GM20431 (cell line): ENCODE measurements at regions not wholly inside any gene's neighbourhood (a gene's known extent, or its start where the extent isn't known, plus 50 kb on each side); places are given as distances from the start of the nearest gene placed in this dataset.

ENCODE experiments used
- in situ Hi-C: fragments of 300-500 bp; cut with MseI, MboI; formaldehyde crosslinking; loops from one replicate; pipeline ENCODE4 v1.15.0; 2020; ENCODE audit warnings: low sequenced_read_pairs; ENCODE audit not compliant: unreplicated experiment

DNA sequence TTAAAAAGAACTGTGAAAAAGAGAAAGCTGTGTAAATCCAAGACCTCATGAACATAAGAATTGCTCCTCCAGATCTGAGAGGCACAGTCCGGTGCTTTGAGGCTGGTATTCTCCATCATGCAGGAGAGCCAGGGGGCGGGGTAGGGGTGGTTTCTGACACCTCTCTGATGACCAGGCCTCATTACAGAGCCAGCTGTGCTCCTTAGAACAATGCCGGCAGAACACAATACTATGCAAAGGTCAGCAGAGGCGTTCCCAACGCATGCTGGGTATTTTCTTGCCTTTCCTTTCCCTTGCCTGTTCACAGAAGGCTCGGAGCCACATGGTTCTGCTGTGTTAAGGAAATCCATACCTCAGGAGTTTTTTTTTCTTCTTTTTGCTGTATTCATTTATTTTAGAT, 91.2 kb upstream of the SOD3 start:
- in situ Hi-C loops, result no loop called here

GRCh38 chr4:24705016-24705753, 90.2 kb upstream of the SOD3 start:
- in situ Hi-C loops, result no loop called here

DNA sequence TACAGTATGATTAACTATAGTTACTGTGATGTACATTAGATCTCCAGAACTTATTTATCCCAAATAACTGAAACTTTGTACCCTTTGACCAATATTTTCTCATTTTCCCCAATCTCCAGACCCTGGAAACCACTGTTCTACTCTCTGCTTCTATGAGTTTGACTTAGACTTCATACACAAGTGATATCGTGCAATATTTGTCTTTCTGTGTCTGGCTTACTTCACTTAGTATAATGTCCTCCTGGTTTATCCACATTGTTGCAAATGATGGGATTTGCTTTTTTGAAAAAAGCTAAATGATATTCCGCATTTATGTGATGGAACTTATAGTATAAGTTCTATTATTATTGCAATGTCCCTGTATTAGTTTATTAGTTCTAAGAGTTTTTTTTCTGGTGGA, 81.8 kb upstream of the SOD3 start:
- in situ Hi-C loops, result no loop called here

- in situ Hi-C loops, result no loop called here
Observed at GRCh38 chr4:24719615-24720014, 75.8 kb upstream of the SOD3 start.

- in situ Hi-C loops, result no loop called here
Observed at GRCh38 chr4:24720436-24720835, 74.9 kb upstream of the SOD3 start.

DNA sequence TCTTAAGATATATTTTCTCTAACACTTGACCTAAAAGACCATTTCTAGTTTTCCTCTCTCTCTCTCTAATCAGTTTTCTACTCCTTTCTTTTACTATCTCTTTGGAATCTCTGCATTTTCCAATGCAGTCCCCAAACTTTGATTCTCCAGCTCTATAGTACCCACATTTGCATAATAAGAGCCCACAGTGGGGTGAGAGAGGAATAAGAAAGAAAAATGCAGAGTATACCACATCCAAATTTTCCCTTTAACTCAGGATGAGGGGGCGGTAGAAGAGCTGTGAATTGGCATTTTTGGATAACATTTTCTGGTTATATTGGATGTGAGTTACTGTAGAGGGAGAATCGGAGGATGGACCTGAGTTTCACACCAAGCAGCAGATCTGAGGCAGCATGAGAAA, 74.4 kb upstream of the SOD3 start:
- in situ Hi-C loops, result no loop called here

GRCh38 chr4:24722026-24722568, 73.3 kb upstream of the SOD3 start:
- in situ Hi-C loops, result no loop called here

- in situ Hi-C loops, result no loop called here
Observed at GRCh38 chr4:24727390-24728224, 67.8 kb upstream of the SOD3 start.

DNA sequence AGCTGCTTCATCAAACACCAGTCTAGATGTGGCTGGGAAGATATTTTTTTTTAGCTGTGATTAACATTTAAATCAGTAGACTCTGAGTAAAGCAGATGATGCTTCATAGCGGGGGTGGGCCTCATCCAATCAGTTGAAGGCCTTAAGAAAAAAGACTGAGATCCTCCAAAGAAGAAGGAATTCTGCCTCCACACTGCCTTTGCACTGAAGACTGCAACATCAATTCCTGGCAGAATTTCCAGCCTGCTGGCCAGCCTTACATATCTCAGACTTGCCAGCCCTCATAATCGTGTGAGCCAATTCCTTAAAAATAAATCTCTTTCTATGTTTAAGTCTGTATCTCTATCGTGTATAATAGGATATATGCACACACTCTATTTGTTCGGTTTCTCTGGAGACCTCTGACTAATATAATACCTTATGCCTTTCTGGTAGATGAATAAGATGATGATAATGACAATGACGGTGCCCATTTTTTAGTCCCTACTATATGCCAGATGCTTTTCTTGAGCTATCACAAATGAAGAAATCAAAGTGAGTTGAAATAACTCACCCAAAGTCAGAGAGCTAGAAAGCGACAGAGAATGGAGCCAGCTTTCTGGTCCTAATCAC, 66.1 kb upstream of the SOD3 start:
- in situ Hi-C loops, result no loop called here

- in situ Hi-C loops, result no loop called here
Observed at GRCh38 chr4:24730256-24731001, 64.9 kb upstream of the SOD3 start.

GRCh38 chr4:24731448-24731847, 63.9 kb upstream of the SOD3 start:
- in situ Hi-C loops, result no loop called here

GRCh38 chr4:24734511-24734910, 60.9 kb upstream of the SOD3 start:
- in situ Hi-C loops, result no loop called here

DNA sequence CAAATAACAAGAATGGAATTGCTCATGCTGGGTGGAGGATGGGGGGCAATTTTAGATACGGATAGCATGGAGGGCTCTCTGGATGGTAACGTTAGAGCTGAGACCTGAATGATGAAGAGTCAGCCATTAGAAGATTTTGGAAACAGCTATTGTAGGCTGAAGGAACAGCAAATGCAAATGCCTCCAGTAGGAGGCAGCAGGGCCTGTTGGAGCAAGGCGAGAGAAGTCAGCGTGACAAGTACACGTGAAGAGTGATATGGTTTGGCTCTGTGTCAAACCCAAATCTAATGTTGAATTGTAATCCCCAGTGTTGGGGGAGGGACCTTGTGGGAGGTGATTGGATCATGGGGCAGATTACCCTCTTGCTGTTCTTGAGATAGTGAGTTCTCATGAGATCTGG, 59.3 kb upstream of the SOD3 start:
- in situ Hi-C loops, result no loop called here

DNA sequence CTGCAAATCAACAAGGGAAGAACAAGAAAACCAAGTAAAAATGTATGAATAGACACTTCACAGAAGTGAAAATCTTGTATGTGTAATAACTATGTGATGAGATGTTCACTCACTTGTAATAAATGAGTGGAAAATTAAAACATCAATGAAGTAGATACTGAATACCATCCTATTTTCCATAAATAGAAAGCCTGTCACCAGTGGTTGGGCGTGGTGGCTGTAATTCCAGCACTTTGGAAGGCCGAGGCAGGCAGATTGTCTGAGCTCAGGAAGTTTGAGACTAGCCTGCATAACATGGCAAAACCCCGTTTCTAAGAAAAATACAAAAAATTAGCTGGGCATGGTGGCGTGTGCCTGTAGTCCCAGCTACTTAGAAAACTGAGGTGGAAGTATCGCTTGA, 53.5 kb upstream of the SOD3 start:
- in situ Hi-C loops, result no loop called here

GRCh38 chr4:24742335-24742734, 53.0 kb upstream of the SOD3 start:
- in situ Hi-C loops, result no loop called here

DNA sequence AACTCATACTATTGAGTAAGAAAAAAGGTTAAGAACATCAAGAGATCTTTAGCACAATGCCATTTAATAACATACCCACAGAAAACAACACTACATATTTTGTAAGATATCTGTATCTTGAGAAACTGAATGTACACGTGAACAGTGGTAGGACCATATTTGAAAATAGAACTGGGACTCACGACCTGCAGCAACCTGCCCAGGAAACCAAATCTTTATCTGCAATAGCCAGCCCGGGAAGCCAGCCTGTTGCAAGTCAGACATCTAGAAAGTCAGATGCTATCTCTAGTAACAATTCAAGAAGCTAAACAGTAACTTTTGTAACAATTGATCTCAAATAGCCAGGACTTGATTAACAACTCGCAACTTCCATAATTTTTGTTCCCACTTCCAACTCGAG, 52.6 kb upstream of the SOD3 start:
- in situ Hi-C loops, result no loop called here

DNA sequence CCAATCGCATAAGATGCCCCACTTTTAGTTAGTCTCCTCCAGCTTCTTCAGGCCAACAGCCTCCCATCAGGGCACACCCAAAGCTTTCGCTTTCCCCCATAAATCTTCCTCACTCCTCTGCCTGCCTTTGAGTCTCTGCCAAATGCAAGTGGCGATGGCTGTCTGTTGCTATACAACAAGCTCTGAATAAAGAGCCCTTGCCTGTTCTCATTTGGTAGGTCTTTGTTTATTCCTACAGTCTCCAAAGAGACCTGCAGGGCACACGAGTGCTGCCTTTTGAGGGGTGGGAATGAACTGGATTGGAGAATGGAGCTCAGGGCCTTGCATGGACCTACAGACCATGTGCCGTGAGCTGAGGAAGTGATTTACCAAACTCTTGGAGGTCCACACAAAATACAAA, 52.2 kb upstream of the SOD3 start:
- in situ Hi-C loops, result no loop called here

DNA sequence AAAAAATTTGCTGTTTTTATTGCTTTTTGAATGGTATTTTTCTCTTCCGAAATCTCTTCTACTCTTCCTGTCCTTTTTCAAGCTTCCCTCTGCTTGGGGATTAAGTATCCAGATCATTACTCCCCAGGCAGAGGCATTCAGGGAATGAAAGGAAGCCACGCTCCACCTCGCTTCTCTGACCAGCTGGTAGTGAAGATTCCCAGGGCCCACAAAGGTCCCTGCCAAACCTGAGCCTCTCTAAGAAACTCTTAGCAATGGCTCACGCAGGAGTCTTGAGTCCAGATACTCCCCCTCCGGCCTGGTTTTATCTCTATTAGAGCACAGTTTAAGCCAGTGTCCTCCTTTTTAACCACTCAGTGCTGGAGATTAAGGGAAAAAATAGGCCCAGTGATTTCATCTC, 51.4 kb upstream of the SOD3 start:
- in situ Hi-C loops, result no loop called here

DNA sequence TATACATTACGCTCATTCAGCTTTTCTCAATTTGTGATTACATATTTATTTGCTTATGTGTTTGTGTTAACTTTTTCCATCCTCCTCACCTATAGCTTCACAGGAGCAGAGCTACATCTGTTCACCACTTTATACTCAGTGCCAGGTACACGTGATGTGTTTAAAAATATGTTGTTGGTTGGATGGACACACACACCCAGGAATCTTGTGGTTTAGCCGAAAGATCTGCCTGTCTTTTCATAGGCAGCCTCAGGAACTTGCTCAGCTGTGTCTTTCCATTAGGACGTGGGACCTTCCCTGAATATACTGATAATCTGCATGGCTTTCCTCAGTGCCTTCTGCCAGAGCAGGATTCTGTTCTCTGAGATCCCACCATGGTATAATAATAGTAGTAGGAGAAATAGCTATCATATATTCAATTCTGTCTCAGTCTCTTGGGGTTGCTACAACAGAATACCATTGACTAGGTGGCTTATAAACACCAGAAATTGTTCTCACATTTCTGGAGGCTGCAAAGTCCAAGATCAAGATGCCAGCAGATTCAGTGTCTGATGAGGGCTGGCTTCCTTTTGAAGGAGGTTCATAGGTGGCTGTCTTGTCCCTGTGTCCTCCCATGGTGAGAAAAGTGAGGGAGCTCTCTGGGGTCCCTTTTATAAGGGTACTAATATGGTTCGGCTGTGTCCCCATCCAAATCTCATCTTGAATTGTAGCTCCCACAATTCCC, 50.0 kb upstream of the SOD3 start:
- in situ Hi-C loops, result no loop called here
